GM12892 (cell line): ENCODE measurements at regions not wholly inside any gene's neighbourhood (a gene's known extent, or its start where the extent isn't known, plus 50 kb on each side); places are given as distances from the start of the nearest gene placed in this dataset.
A peak's percentile ranks its signal among the peaks of the same experiment; 100 is the strongest.
"Not testable (repeated sequence)": the region's sequence is repeated elsewhere in the genome, so short reads cannot be mapped to it uniquely, and the experiment has no call there.

Source experiments
- DNase-seq: peaks from one replicate; pipeline ENCODE4 v3.0.0; 2011; ENCODE audit not compliant: insufficient read length
- FAIRE-seq: peaks from 2 replicates; lab custom pipeline; 2011; peaks lifted over from hg19 to GRCh38; lab: Jason Lieb, UNC
- POLR2A ChIP-seq: IDR thresholded peaks from 2 replicates; pipeline ENCODE4 v1.6.1; 2011; ENCODE audit warnings: low read depth, low read length, control low read depth
- POLR2AphosphoS5 ChIP-seq: IDR thresholded peaks from 2 replicates; pipeline ENCODE4 v1.6.1; 2011; ENCODE audit warnings: low read depth, low read length, control low read depth
- TAF1 ChIP-seq: IDR thresholded peaks from 2 replicates; pipeline ENCODE4 v1.6.1; 2011; ENCODE audit warnings: low read depth, mild to moderate bottlenecking, control low read depth, low read length, borderline replicate concordance

GRCh38 chr1:168408884-168409283 lies 128.2 kb downstream of the TBX19 start:
- FAIRE-seq (peak; percentile 73), DNase-seq (no peak)
- TF ChIP-seq POLR2A (no peak), POLR2AphosphoS5 (no peak), TAF1 (no peak)

GRCh38 chr1:168408539-168408865 lies 127.8 kb downstream of the TBX19 start:
- TF ChIP-seq POLR2AphosphoS5: no peak
- TF ChIP-seq POLR2A: no peak
- no peak for TF ChIP-seq TAF1
- FAIRE-seq (peak; percentile 57), DNase-seq (no peak)

- no peak for DNase-seq
- TF ChIP-seq POLR2A (no peak), TAF1 (no peak), POLR2AphosphoS5 (no peak)
- FAIRE-seq: no peak
Observed at GRCh38 chr1:168407832-168408538, 127.3 kb downstream of the TBX19 start.

GRCh38 chr1:168405906-168406549 lies 125.4 kb downstream of the TBX19 start:
- DNase-seq (no peak), FAIRE-seq (no peak)
- no peak for TF ChIP-seq POLR2A
- TF ChIP-seq POLR2AphosphoS5: no peak
- no peak for TF ChIP-seq TAF1

GRCh38 chr1:168403140-168403539 lies 122.5 kb downstream of the TBX19 start:
- DNase-seq: no peak
- TF ChIP-seq POLR2AphosphoS5 (no peak), POLR2A (no peak), TAF1 (no peak)
- no peak for FAIRE-seq

- not testable (repeated sequence) for FAIRE-seq, DNase-seq
Observed at GRCh38 chr1:168402466-168402865, 121.8 kb downstream of the TBX19 start.

- no peak for FAIRE-seq
- TF ChIP-seq POLR2A (no peak), POLR2AphosphoS5 (no peak), TAF1 (no peak)
- no peak for DNase-seq
Observed at GRCh38 chr1:168401341-168401740, 120.7 kb downstream of the TBX19 start.

GRCh38 chr1:168400139-168400538 lies 119.5 kb downstream of the TBX19 start:
- DNase-seq (no peak), FAIRE-seq (no peak)
- TF ChIP-seq TAF1 (no peak), POLR2AphosphoS5 (no peak)

GRCh38 chr1:168397806-168398205 lies 117.1 kb downstream of the TBX19 start:
- FAIRE-seq: no peak
- DNase-seq: no peak
- TF ChIP-seq POLR2A (no peak), TAF1 (no peak), POLR2AphosphoS5 (no peak)

GRCh38 chr1:168396940-168397684 lies 116.4 kb downstream of the TBX19 start:
- FAIRE-seq (no peak), DNase-seq (no peak)
- no peak for TF ChIP-seq POLR2A
- no peak for TF ChIP-seq POLR2AphosphoS5
- no peak for TF ChIP-seq TAF1

- no peak for DNase-seq
- no peak for TF ChIP-seq TAF1
- no peak for FAIRE-seq
Observed at GRCh38 chr1:168396508-168396907, 115.8 kb downstream of the TBX19 start.

- DNase-seq (no peak), FAIRE-seq (no peak)
- TF ChIP-seq POLR2A: no peak
- TF ChIP-seq POLR2AphosphoS5: no peak
- TF ChIP-seq TAF1: no peak
Observed at GRCh38 chr1:168394858-168395257, 114.2 kb downstream of the TBX19 start.
